ENCODE measurements at regions not wholly inside any gene's neighbourhood (a gene's known extent, or its start where the extent isn't known, plus 50 kb on each side); places are given as distances from the start of the nearest gene placed in this dataset.

- Histone ChIP-seq H3K4me3 (ENCODE audit: insufficient read depth, low read depth, low read length) (no peak overlapping the region), H2BK120ac (ENCODE audit: low read depth, low read length) (no peak overlapping the region), H3K4me2 (ENCODE audit: low read depth, low read length) (no peak overlapping the region), H3K9me1 (ENCODE audit: insufficient read depth, low read length) (no peaks in the 10 kb centered on the region; the same call in 1 of the 2 replicates), H2AFZ (replicated peaks; ENCODE audit: low read length, poor library complexity) (no peak overlapping the region), H3K56ac (ENCODE audit: extremely low read depth, insufficient read depth, low read length) (no peak overlapping the region), H3K4ac (ENCODE audit: low read depth, low read length) (no peak overlapping the region), H3K23ac (ENCODE audit: low read depth, low read length) (no peak overlapping the region), H2AK9ac (replicated peaks; ENCODE audit: low read depth, low read length, poor library complexity) (no peak overlapping the region), H4K20me1 (ENCODE audit: insufficient read depth, low read length) (no peaks in the 10 kb centered on the region), H4K8ac (ENCODE audit: low read depth in 2 of 2, low read length in 2 of 2) (no peak overlapping the region), H3K9me3 (ENCODE audit: control insufficient read depth, insufficient read depth, low read length) (no peaks in the 10 kb centered on the region), H3K79me1 (ENCODE audit: low read depth in 1 of 2, low read length in 2 of 2) (no peaks in the 10 kb centered on the region), H3K18ac (ENCODE audit: low read depth, low read length) (no peak overlapping the region), H3K4me1 (ENCODE audit: control insufficient read depth, insufficient read depth, low read length) (peaks cover 3% of the 10 kb centered on the region; the same call in 1 of the 2 replicates), H4K91ac (ENCODE audit: insufficient read depth, low read depth, low read length) (no peak overlapping the region), H3K14ac (replicated peaks; ENCODE audit: low read depth, low read length) (no peak overlapping the region), H3K9ac (ENCODE audit: low read depth, low read length) (no peak overlapping the region), H2BK20ac (ENCODE audit: low read depth, low read length) (no peak overlapping the region), H2BK15ac (ENCODE audit: low read depth, low read length) (no peak overlapping the region), H2AK5ac (ENCODE audit: low read depth, low read length) (no peak overlapping the region), H2BK5ac (ENCODE audit: low read depth, low read length, poor library complexity, severe bottlenecking) (no peak overlapping the region), H3K27me3 (ENCODE audit: control insufficient read depth, insufficient read depth, low read length) (no peaks in the 10 kb centered on the region; the same call in 1 of the 2 replicates), H3K36me3 (ENCODE audit: control insufficient read depth, insufficient read depth, low read length) (no peaks in the 10 kb centered on the region), H3K27ac (ENCODE audit: insufficient read depth, low read length) (no peak overlapping the region), H4K5ac (ENCODE audit: low read depth, low read length) (no peak overlapping the region)
- BruUV-seq (replicated peaks): no TSS peak
- no peak for TF ChIP-seq FOS (IDR thresholded peaks at IDR 0.05; ENCODE audit: low read depth, low read length)
- no peak for TF ChIP-seq USF2 (IDR thresholded peaks at IDR 0.05; ENCODE audit: low read depth, low read length)
- TF ChIP-seq MXI1 (IDR thresholded peaks at IDR 0.05; ENCODE audit: borderline replicate concordance, low read depth, low read length): no peak
- no peak for TF ChIP-seq CEBPB (IDR thresholded peaks at IDR 0.05; ENCODE audit: low read depth, low read length)
- TF ChIP-seq MAFK (IDR thresholded peaks at IDR 0.05; ENCODE audit: low read depth, low read length): no peak
- TF ChIP-seq RAD21 (IDR thresholded peaks at IDR 0.05; ENCODE audit: low read length): no peak
- no peak for TF ChIP-seq RFX5 (IDR thresholded peaks at IDR 0.05; ENCODE audit: low read depth, low read length)
- no peak for TF ChIP-seq ELK1 (IDR thresholded peaks at IDR 0.05; ENCODE audit: borderline replicate concordance, low read depth, low read length)
- TF ChIP-seq SMC3 (IDR thresholded peaks at IDR 0.05; ENCODE audit: low read depth, low read length): no peak
- no peak for TF ChIP-seq MAZ (IDR thresholded peaks at IDR 0.05; ENCODE audit: borderline replicate concordance, low read depth, low read length)
- TF ChIP-seq RCOR1 (IDR thresholded peaks at IDR 0.05; ENCODE audit: insufficient replicate concordance, low read length): no peak
- no peak for TF ChIP-seq BHLHE40 (IDR thresholded peaks at IDR 0.05; ENCODE audit: low read depth, low read length)
- no peak for TF ChIP-seq CTCF (conservative IDR thresholded peaks at IDR 0.05; ENCODE audit: low read depth, low read length)
- no peak for TF ChIP-seq NFE2L2 (IDR thresholded peaks at IDR 0.05; ENCODE audit: low read depth, low read length)
- TF ChIP-seq CHD1 (IDR thresholded peaks at IDR 0.05; ENCODE audit: low read depth, low read length): no peak
- TF ChIP-seq POLR2A (IDR thresholded peaks at IDR 0.05; ENCODE audit: low read depth, low read length): no peak
- WGBS, 2 experiments (ENCODE audit: extremely low coverage in 2 of 2, insufficient read length in 1 of 2): no CpG with 5 or more reads among the region's 3 CpGs
- dilution Hi-C loops (cut with HindIII; ENCODE audit: low sequenced_read_pairs, unreplicated experiment) (no loop called here), in situ Hi-C loops (cut with MboI; ENCODE audit: low sequenced_read_pairs) (no loop called here), intact Hi-C loops (cut with micrococcal nuclease) (no loop called here)
- no peak for ATAC-seq (ENCODE audit: low read depth)
- no peak for DNase-seq
- ChIA-PET POLR2A (ENCODE audit: unreplicated experiment) (no interaction called here), CTCF (no interaction called here)
Measured at GRCh38 chr13:47549219-47549752, 451.8 kb downstream of the SUCLA2 start.
